ENCODE measurements at regions not wholly inside any gene's neighbourhood (a gene's known extent, or its start where the extent isn't known, plus 50 kb on each side); places are given as distances from the start of the nearest gene placed in this dataset.

- intact Hi-C loops (cut with DNase I), result no loop called here
- TF ChIP-seq CTCF (IDR thresholded peaks at IDR 0.05), result no peak
- no peak overlapping the region for H3K27ac ChIP-seq
- H3K27me3 ChIP-seq (ENCODE audit: insufficient read depth in 3 of 3, low read length in 2 of 3), result no peaks in the 10 kb centered on the region
- no peaks in the 10 kb centered on the region for H3K4me1 ChIP-seq
- DNase-seq, result no peak
- H3K36me3 ChIP-seq (ENCODE audit: insufficient read depth in 1 of 2, low read depth in 1 of 2), result no peaks in the 10 kb centered on the region
- no peaks in the 10 kb centered on the region for H3K9me3 ChIP-seq
- H3K4me3 ChIP-seq, result no peak overlapping the region
- no peak for ATAC-seq
Measured at GRCh38 chr5:63535840-63536602, 426.2 kb downstream of the HTR1A start.

DNA sequence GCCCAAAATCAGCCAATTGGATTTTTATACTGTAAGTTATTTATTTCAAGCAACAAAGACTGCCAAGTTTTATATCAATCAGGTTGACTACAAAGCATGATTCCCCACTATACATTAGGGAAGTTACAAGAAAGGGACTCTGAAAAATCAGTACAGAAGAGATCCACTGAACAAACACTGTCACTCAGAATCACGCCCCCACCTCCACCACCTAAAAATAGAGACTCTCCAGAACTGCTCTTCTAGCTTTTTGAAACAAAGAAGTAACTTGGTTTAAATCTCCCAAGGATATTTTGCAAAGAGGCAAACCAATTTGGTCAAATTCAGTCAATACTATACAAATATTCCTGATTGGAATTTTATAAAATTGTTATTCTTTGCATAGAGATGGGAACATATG is 438.0 kb downstream of the HTR1A start:
- no peaks in the 10 kb centered on the region for H3K27me3 ChIP-seq (ENCODE audit: insufficient read depth in 3 of 3, low read length in 2 of 3)
- H3K4me3 ChIP-seq, result no peak overlapping the region
- ATAC-seq (no peak), DNase-seq (no peak)
- 33 to 49% (median 33%) methylated on average over 1 of the region's 1 CpG for WGBS, 3 donors
- no peak overlapping the region for H3K27ac ChIP-seq
- H3K36me3 ChIP-seq (ENCODE audit: insufficient read depth in 1 of 2, low read depth in 1 of 2), result no peaks in the 10 kb centered on the region
- no peaks in the 10 kb centered on the region for H3K9me3 ChIP-seq
- no peaks in the 10 kb centered on the region for H3K4me1 ChIP-seq
- TF ChIP-seq CTCF (IDR thresholded peaks at IDR 0.05), result no peak
- intact Hi-C loops (cut with DNase I), result no loop called here

DNA sequence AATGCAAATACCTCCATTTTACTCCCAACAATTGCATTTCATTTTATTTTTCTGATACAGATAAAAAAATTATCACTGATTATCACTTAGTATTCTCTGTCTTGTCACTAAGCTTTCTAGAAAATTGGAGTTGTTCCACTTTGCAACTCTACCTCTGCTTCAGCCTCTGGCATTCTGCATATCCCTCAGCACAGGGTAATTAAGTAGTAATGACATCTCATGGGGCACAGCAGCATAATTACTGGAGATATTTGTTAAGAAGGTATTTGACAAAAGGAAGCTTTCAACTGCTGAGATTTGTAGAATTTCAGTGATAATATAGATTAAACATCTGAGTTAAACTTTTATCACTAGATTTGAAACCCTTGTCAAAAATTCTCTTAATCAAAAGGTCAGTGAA is 446.2 kb downstream of the HTR1A start:
- ATAC-seq (no peak), DNase-seq (no peak)
- H3K27me3 ChIP-seq (ENCODE audit: insufficient read depth in 3 of 3, low read length in 2 of 3), result no peaks in the 10 kb centered on the region
- no peaks in the 10 kb centered on the region for H3K4me1 ChIP-seq
- intact Hi-C loops (cut with DNase I), result no loop called here
- no peaks in the 10 kb centered on the region for H3K9me3 ChIP-seq
- H3K36me3 ChIP-seq (ENCODE audit: insufficient read depth in 1 of 2, low read depth in 1 of 2), result no peaks in the 10 kb centered on the region
- H3K4me3 ChIP-seq, result no peak overlapping the region
- H3K27ac ChIP-seq, result no peak overlapping the region
- TF ChIP-seq CTCF (IDR thresholded peaks at IDR 0.05), result no peak

- no peaks in the 10 kb centered on the region for H3K36me3 ChIP-seq (ENCODE audit: insufficient read depth in 1 of 2, low read depth in 1 of 2)
- no peaks in the 10 kb centered on the region for H3K9me3 ChIP-seq
- no peak overlapping the region for H3K27ac ChIP-seq
- no peak for DNase-seq
- intact Hi-C loops (cut with DNase I), result no loop called here
- no peaks in the 10 kb centered on the region for H3K27me3 ChIP-seq (ENCODE audit: insufficient read depth in 3 of 3, low read length in 2 of 3)
- no peak for TF ChIP-seq CTCF (IDR thresholded peaks at IDR 0.05)
- no peak for ATAC-seq
- H3K4me3 ChIP-seq, result no peak overlapping the region
- H3K4me1 ChIP-seq, result no peaks in the 10 kb centered on the region
- WGBS, 3 donors, result 59 to 72% (median 68%) methylated on average over 3 of the region's 3 CpGs
Measured at GRCh38 chr5:63500242-63500641, 462.0 kb downstream of the HTR1A start.

DNA sequence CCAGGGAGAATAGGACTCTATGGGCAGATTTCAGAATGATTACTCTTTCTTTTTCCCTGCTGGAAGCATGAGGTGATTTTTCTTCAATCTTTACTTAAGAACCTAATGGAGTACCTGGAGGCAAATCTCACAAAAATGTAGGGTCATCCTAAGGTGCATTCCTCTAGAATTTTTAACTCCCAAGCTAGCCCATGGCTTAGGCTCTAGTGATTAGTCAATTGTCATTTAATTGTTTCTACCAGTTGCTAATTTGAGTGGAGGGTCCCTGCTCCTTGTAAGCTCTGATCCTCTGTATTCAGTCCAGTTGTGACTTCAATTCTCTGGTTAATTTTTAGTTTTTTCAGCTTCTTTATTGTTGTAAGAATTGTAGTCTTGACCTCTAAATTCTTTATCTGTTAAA is 467.0 kb downstream of the HTR1A start:
- intact Hi-C loops (cut with DNase I), result no loop called here
- Histone ChIP-seq H3K36me3 (ENCODE audit: insufficient read depth in 1 of 2, low read depth in 1 of 2) (no peaks in the 10 kb centered on the region), H3K4me1 (no peaks in the 10 kb centered on the region), H3K9me3 (no peaks in the 10 kb centered on the region), H3K27ac (no peak overlapping the region), H3K4me3 (no peak overlapping the region), H3K27me3 (ENCODE audit: insufficient read depth in 3 of 3, low read length in 2 of 3) (no peaks in the 10 kb centered on the region)
- ATAC-seq, result no peak
- DNase-seq, result no peak
- no peak for TF ChIP-seq CTCF (IDR thresholded peaks at IDR 0.05)
